ENCODE measurements at regions not wholly inside any gene's neighbourhood (a gene's known extent, or its start where the extent isn't known, plus 50 kb on each side); places are given as distances from the start of the nearest gene placed in this dataset.

GRCh38 chr4:38601244-38601915 lies 62.6 kb upstream of the KLF3 start:
- TF ChIP-seq MXI1 (IDR thresholded peaks at IDR 0.05; ENCODE audit: borderline replicate concordance, low read depth, low read length) (no peak), RFX5 (IDR thresholded peaks at IDR 0.05; ENCODE audit: low read depth, low read length) (no peak), CTCF (conservative IDR thresholded peaks at IDR 0.05; ENCODE audit: low read depth, low read length) (no peak), USF2 (IDR thresholded peaks at IDR 0.05; ENCODE audit: low read depth, low read length) (no peak), BHLHE40 (IDR thresholded peaks at IDR 0.05; ENCODE audit: low read depth, low read length) (no peak), POLR2A (IDR thresholded peaks at IDR 0.05; ENCODE audit: low read depth, low read length) (no peak), RAD21 (IDR thresholded peaks at IDR 0.05; ENCODE audit: low read length) (no peak), MAFK (IDR thresholded peaks at IDR 0.05; ENCODE audit: low read depth, low read length) (no peak), SMC3 (IDR thresholded peaks at IDR 0.05; ENCODE audit: low read depth, low read length) (no peak), MAZ (IDR thresholded peaks at IDR 0.05; ENCODE audit: borderline replicate concordance, low read depth, low read length) (no peak), NFE2L2 (IDR thresholded peaks at IDR 0.05; ENCODE audit: low read depth, low read length) (no peak)

Data from IMR-90 (cell line).